ENCODE measurements at regions not wholly inside any gene's neighbourhood (a gene's known extent, or its start where the extent isn't known, plus 50 kb on each side); places are given as distances from the start of the nearest gene placed in this dataset.
"Not testable (repeated sequence)": the region's sequence is repeated elsewhere in the genome, so short reads cannot be mapped to it uniquely, and the experiment has no call there.

- H3K4me1 ChIP-seq (ENCODE audit: insufficient read depth, insufficient read length) = no peaks in the 10 kb centered on the region
- H3K4me3 ChIP-seq (ENCODE audit: insufficient read length, low read depth) = no peak overlapping the region
- no peaks in the 10 kb centered on the region for H3K9me3 ChIP-seq (ENCODE audit: insufficient read depth, low read length)
- TF ChIP-seq YY1 (IDR thresholded peaks at IDR 0.05; ENCODE audit: insufficient read depth, insufficient read length) (no peak), ZNF274 (IDR thresholded peaks at IDR 0.05; ENCODE audit: low read depth, low read length) (no peak), SUZ12 (IDR thresholded peaks at IDR 0.05; ENCODE audit: extremely low read depth, insufficient read depth, insufficient read length) (no peak)
- no peak for DNase-seq (ENCODE audit: low read depth, low spot score)
- no peaks in the 10 kb centered on the region for H3K27me3 ChIP-seq (ENCODE audit: insufficient read depth, insufficient read length)
- no peak overlapping the region for H3K9ac ChIP-seq (ENCODE audit: insufficient read length, low read depth)
- H3K36me3 ChIP-seq (ENCODE audit: insufficient read depth, insufficient read length, low read length) = no peaks in the 10 kb centered on the region
These were observed 190.5 kb downstream of the SH3BGRL start for GRCh38 chrX:81392396-81392795.

DNA sequence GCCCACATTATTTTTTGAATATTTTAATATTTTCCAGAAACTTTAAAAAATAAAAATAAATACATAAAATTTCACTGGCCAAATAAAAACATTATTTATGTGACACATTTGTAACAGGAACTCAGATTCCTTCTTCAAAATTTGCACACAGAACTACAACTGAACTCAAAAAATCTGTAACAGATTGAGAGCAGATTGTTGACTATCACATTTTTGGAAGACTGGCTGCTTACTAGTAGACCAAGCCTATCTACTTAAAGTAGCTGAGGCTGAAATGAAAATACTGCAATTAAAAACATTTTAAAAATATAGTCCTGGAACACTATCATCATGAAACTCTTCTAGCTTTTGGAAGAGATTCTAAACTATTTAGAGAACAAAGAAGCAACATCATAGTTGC is 203.9 kb downstream of the SH3BGRL start:
- no peaks in the 10 kb centered on the region for H3K9me3 ChIP-seq (ENCODE audit: insufficient read depth, low read length)
- H3K27me3 ChIP-seq (ENCODE audit: insufficient read depth, insufficient read length) = no peaks in the 10 kb centered on the region
- no peak for DNase-seq (ENCODE audit: low read depth, low spot score)
- H3K4me1 ChIP-seq (ENCODE audit: insufficient read depth, insufficient read length) = no peaks in the 10 kb centered on the region
- no peaks in the 10 kb centered on the region for H3K36me3 ChIP-seq (ENCODE audit: insufficient read depth, insufficient read length, low read length)
- TF ChIP-seq YY1 (IDR thresholded peaks at IDR 0.05; ENCODE audit: insufficient read depth, insufficient read length) = no peak
- no peak for TF ChIP-seq SUZ12 (IDR thresholded peaks at IDR 0.05; ENCODE audit: extremely low read depth, insufficient read depth, insufficient read length)
- TF ChIP-seq ZNF274 (IDR thresholded peaks at IDR 0.05; ENCODE audit: low read depth, low read length) = no peak
- H3K4me3 ChIP-seq (ENCODE audit: insufficient read length, low read depth) = no peak overlapping the region
- no peak overlapping the region for H3K9ac ChIP-seq (ENCODE audit: insufficient read length, low read depth)

GRCh38 chrX:81411517-81411916 is 209.6 kb downstream of the SH3BGRL start:
- Histone ChIP-seq H3K9me3 (ENCODE audit: insufficient read depth, low read length) (no peaks in the 10 kb centered on the region), H3K4me3 (ENCODE audit: insufficient read length, low read depth) (no peak overlapping the region), H3K4me1 (ENCODE audit: insufficient read depth, insufficient read length) (no peaks in the 10 kb centered on the region), H3K27me3 (ENCODE audit: insufficient read depth, insufficient read length) (no peaks in the 10 kb centered on the region), H3K36me3 (ENCODE audit: insufficient read depth, insufficient read length, low read length) (no peaks in the 10 kb centered on the region), H3K9ac (ENCODE audit: insufficient read length, low read depth) (no peak overlapping the region)
- no peak for TF ChIP-seq SUZ12 (IDR thresholded peaks at IDR 0.05; ENCODE audit: extremely low read depth, insufficient read depth, insufficient read length)
- TF ChIP-seq ZNF274 (IDR thresholded peaks at IDR 0.05; ENCODE audit: low read depth, low read length) = no peak
- no peak for TF ChIP-seq YY1 (IDR thresholded peaks at IDR 0.05; ENCODE audit: insufficient read depth, insufficient read length)
- DNase-seq (ENCODE audit: low read depth, low spot score) = no peak

DNA sequence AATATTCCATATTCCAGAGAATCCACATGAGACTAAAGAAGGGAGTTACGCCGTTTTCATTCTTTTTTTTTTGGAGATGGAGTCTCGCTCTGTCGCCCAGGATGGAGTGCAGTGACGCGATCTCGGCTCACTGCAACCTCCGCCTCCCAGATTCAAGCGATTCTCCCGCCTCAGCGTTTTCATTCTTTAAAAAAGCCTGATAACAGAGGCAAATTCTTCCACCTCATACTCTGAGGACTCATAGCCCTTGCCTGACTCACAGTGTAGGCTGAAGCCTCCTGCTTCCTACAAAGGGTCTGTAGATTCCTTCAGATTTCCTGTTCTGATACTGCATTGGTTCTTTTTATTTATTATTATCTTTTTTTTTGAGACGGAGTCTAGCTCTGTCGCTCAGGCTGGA is 210.5 kb downstream of the SH3BGRL start:
- no peaks in the 10 kb centered on the region for H3K4me1 ChIP-seq (ENCODE audit: insufficient read depth, insufficient read length)
- H3K36me3 ChIP-seq (ENCODE audit: insufficient read depth, insufficient read length, low read length) = no peaks in the 10 kb centered on the region
- H3K27me3 ChIP-seq (ENCODE audit: insufficient read depth, insufficient read length) = no peaks in the 10 kb centered on the region
- no peaks in the 10 kb centered on the region for H3K9me3 ChIP-seq (ENCODE audit: insufficient read depth, low read length)
- no peak for DNase-seq (ENCODE audit: low read depth, low spot score)
- H3K4me3 ChIP-seq (ENCODE audit: insufficient read length, low read depth) = no peak overlapping the region
- H3K9ac ChIP-seq (ENCODE audit: insufficient read length, low read depth) = no peak overlapping the region
- no peak for TF ChIP-seq ZNF274 (IDR thresholded peaks at IDR 0.05; ENCODE audit: low read depth, low read length)
- no peak for TF ChIP-seq SUZ12 (IDR thresholded peaks at IDR 0.05; ENCODE audit: extremely low read depth, insufficient read depth, insufficient read length)
- no peak for TF ChIP-seq YY1 (IDR thresholded peaks at IDR 0.05; ENCODE audit: insufficient read depth, insufficient read length)

GRCh38 chrX:81412857-81413256 is 211.0 kb downstream of the SH3BGRL start:
- not testable (repeated sequence) for H3K4me1 ChIP-seq (ENCODE audit: insufficient read depth, insufficient read length); H3K36me3 ChIP-seq (ENCODE audit: insufficient read depth, insufficient read length, low read length); H3K4me3 ChIP-seq (ENCODE audit: insufficient read length, low read depth); DNase-seq (ENCODE audit: low read depth, low spot score); H3K27me3 ChIP-seq (ENCODE audit: insufficient read depth, insufficient read length); H3K9me3 ChIP-seq (ENCODE audit: insufficient read depth, low read length); H3K9ac ChIP-seq (ENCODE audit: insufficient read length, low read depth)

DNA sequence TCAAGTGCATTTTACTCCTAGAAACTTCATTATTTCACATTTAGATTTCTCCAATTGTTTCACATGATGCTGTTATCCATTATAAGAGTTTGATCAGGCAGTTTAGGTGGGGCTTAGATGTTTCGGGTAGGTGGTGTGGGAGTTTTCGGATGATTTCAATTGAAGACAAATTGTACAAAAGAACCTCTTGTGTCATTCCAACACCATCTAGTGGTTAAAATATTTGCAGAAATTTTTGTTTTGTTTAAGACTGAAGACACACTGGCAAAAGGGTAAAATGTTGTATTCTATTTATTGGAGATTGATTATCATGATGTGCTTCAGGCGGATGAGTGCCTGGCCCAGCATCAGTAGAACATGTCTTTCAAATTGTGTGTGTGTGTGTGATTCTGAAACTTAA is 212.7 kb downstream of the SH3BGRL start:
- no peak overlapping the region for H3K9ac ChIP-seq (ENCODE audit: insufficient read length, low read depth)
- H3K4me3 ChIP-seq (ENCODE audit: insufficient read length, low read depth) = no peak overlapping the region
- no peaks in the 10 kb centered on the region for H3K27me3 ChIP-seq (ENCODE audit: insufficient read depth, insufficient read length)

More for the DNA sequence above, 212.7 kb downstream of the SH3BGRL start:
- no peak for TF ChIP-seq SUZ12 (IDR thresholded peaks at IDR 0.05; ENCODE audit: extremely low read depth, insufficient read depth, insufficient read length)
- TF ChIP-seq ZNF274 (IDR thresholded peaks at IDR 0.05; ENCODE audit: low read depth, low read length) = no peak
- TF ChIP-seq YY1 (IDR thresholded peaks at IDR 0.05; ENCODE audit: insufficient read depth, insufficient read length) = no peak
- H3K4me1 ChIP-seq (ENCODE audit: insufficient read depth, insufficient read length) = no peaks in the 10 kb centered on the region
- H3K9me3 ChIP-seq (ENCODE audit: insufficient read depth, low read length) = no peaks in the 10 kb centered on the region
- H3K36me3 ChIP-seq (ENCODE audit: insufficient read depth, insufficient read length, low read length) = no peaks in the 10 kb centered on the region
- DNase-seq (ENCODE audit: low read depth, low spot score) = no peak
